ENCODE measurements at regions not wholly inside any gene's neighbourhood (a gene's known extent, or its start where the extent isn't known, plus 50 kb on each side); places are given as distances from the start of the nearest gene placed in this dataset.

- DNase-seq, result no peak
Measured at GRCh38 chr10:55367555-55367954, 566.5 kb upstream of the PCDH15 start.

- DNase-seq, result no peak
Measured at GRCh38 chr10:55358539-55358938, 557.5 kb upstream of the PCDH15 start.

GRCh38 chr10:55353414-55353813 lies 552.4 kb upstream of the PCDH15 start:
- no peak for DNase-seq

GRCh38 chr10:55351431-55351830 lies 550.4 kb upstream of the PCDH15 start:
- no peak for DNase-seq

GRCh38 chr10:55348534-55348933 lies 547.5 kb upstream of the PCDH15 start:
- DNase-seq, result no peak

DNA sequence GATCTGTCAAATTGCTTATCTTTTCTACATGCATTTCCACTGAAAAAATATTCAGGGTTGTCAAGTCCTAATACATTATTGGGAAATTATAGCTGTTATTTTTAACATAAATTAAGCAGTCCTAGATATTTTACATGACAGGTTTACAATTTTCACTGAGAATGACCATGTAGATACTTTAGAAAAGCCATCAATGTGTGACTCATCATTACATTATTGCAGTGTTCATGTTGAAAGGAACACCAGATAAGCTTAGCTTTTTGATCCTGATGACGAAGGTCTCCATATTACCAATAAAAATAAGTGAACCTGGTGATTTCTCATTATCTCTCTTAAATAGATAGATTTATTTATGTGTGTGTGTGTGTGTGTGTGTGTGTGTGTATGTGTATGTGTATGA lies 529.5 kb upstream of the PCDH15 start:
- DNase-seq, result no peak

- no peak for DNase-seq
Measured at GRCh38 chr10:55329796-55330195, 528.8 kb upstream of the PCDH15 start.

DNA sequence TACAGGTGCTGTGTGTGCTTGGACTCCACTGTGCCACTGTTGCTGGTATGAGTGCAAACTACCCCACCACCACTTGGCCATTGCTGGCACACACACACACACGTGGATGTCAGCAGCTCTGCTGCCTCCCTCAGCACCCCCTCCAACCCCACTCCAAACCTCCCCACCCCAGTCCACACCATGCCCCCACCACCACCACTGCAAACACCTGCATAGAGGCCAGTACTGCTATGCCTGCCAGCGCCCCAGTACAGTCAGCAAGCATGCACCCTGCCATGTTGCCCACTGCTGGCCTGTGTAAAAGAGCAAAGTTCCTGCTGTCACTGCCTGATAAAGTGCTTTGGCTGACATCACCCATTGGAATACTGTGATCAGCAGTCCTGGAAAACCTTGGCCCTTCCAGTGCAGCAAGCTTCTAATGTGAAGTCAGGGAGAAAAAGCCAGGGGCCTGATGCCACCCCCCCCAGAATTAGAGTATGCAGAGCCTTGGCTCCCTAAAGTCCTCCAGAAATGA lies 519.2 kb upstream of the PCDH15 start:
- DNase-seq, result no peak

GRCh38 chr10:55311848-55312635 lies 511.0 kb upstream of the PCDH15 start:
- DNase-seq, result no peak

DNA sequence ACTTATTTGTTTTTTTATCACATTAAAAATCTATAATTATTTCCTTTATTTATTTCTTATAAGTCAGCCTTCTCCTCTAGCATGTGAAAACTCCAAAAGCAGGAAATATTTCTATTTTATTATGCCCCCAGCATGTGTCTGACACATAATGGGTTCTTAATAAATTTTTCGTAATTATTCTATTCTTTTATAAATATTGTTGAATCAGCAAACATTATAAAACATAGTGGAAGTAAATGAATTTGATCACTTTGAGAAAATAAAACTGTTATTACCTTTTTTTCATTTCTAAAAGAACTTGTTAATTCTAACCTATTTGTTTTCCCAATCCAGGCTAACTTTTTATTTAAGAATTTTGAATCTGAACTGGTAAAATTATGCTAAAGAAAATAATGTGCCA lies 509.1 kb upstream of the PCDH15 start:
- DNase-seq, result no peak

- no peak for DNase-seq
Measured at GRCh38 chr10:55305285-55305684, 504.3 kb upstream of the PCDH15 start.

DNA sequence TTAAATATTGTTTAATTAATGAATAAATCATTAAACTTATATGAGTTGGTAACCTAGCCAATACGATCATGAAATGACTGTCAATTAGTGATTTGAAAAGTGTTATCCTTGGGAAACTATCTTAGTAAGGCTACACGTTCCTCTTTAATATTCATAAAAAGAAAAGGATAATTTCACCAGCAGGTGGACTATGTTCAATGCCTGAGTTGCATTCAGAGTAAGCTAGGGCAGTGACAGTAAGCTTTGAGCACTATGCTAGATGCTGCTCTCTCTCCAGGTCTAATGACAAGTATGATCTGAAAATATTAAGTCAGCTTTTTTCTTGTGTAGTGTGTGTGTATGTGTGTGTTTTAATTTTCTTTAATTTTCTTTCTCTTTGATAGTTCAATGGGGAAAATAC lies 486.3 kb upstream of the PCDH15 start:
- no peak for DNase-seq

- no peak for DNase-seq
Measured at GRCh38 chr10:55283031-55283430, 482.0 kb upstream of the PCDH15 start.

DNA sequence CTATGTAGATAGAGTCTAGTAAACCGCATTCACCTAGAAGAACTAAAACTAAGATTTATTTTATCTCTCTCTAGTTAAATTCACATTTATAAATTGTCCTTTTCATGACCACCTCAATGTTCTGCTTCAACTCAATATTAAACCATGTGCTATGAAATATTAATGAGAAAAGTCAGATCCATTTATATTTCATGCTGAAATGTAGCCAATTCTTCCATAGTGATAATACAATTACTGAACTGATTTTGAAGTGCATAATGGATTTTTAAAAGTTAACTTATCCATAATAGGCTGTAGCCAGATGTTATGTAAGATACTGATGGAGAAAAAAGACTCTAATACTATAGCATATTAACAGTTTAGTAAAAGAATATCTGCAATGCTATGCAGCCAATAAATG lies 479.7 kb upstream of the PCDH15 start:
- no peak for DNase-seq

DNA sequence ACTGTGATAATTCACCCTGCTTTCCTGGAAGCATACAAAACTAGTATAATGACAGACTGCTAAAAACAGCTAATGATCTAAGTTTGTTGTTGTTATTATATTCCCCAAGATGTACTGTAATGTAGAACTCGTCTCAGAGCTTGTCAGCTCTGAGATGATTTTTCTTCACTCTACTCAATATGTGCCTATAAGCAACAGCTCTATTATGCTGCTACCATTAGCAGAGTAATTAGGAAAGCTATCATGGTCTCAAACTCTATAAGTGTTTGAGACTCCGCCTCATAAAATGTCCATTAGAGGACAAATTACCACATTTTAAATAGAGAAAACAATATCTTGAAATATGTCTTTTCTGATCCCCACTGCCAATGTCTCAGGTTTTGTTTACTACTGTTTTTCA lies 476.5 kb upstream of the PCDH15 start:
- no peak for DNase-seq

DNA sequence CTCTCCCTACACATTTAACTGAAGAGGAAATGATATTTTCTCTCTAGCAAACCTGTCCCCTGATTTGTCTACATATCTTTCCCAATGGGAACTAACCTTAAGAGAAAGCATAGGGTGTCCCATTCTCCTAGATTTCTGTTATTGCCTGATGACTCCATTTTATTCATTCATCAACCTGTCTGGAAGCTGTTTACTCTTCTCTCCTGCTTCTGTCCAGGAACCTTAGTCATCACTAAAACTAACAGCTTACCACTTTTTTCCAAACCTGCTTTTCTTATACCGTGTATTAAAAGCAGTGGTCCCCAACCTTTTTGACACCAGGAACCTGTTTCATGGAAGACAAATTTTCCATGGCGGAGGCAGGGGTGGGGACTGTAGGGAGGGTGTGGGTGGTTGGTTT lies 473.3 kb upstream of the PCDH15 start:
- DNase-seq, result no peak

- DNase-seq, result no peak
Measured at GRCh38 chr10:55273946-55274345, 472.9 kb upstream of the PCDH15 start.

- no peak for DNase-seq
Measured at GRCh38 chr10:55272886-55273285, 471.9 kb upstream of the PCDH15 start.

DNA sequence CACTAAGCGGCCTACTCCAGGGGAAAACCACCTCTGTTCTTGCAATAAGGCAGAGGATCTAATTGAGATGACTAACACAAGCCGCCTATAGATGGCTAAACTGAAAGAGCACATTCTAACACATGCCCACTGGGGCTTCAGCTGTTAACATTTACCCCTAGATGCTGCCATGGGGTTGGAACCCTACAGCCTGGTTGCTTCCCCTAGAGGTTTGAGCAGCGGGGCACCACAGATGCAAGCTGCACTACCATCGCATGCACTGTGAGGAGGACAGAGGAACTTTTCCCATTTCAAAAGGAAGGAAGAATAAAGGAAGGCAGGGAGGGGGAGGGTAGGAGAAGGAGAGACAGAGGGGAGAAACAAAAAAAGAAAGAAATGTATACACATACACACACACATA lies 465.8 kb upstream of the PCDH15 start:
- no peak for DNase-seq

DNA sequence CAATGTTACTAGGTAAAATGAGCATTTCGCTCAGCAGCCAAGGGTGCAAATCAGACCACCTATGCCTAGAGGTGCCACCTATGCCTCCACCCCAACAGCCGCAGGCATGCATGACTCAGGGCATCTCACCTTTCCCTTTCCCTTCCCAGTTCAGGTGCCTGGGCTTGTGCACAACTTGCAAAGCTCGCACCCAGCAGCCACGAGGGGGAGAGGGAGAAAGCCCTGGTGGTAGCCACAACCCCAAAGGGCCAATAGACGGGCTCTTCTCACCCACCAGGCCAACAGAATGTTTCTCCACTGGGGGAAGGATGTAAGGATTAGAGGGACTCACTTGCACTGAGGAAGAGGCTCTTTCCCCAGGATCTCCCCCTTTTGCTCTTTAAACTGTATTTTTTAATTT lies 462.3 kb upstream of the PCDH15 start:
- no peak for DNase-seq

- no peak for DNase-seq
Measured at GRCh38 chr10:55242544-55242943, 441.5 kb upstream of the PCDH15 start.

GRCh38 chr10:55237462-55237861 lies 436.4 kb upstream of the PCDH15 start:
- no peak for DNase-seq

DNA sequence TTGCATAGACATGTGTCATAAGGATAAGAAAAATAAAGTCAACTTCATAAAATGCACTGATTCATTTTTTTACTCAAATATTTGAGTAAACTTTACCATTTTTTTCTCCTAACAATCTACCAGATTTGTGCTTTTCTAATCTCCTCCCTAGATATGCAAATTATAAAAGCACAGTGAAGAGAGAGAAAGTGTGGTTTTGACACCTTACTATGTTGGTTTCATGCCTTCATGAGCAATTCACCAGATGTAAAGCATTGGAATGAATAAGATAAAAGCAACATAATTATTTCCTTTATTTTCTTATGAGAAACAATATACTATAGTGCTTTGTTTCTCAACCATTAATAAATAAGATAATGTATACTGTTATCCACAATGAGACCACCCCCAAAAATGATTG lies 432.5 kb upstream of the PCDH15 start:
- DNase-seq, result no peak

- no peak for DNase-seq
Measured at GRCh38 chr10:55233090-55233489, 432.1 kb upstream of the PCDH15 start.

DNA sequence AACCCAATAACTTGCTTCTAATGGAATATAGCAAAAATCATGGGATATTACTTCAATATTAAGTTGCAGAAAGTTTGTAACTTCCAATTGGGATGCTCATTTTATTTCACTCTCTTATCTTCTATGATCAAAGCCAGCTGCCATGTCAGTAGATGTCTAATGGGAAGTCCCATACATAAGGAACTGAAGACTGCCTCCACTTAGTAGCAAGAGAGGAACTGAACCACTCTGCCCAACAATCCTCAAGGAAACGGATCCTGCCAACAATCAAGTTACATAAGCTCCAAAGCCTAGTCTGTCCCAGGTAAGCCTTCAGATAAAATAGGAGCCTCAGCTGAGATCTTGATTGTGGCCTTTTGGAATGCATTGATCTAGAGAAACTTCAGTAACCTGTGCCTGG lies 431.5 kb upstream of the PCDH15 start:
- DNase-seq, result no peak
